Lower lobe of right lung (tissue), 2 donors: ENCODE measurements at regions not wholly inside any gene's neighbourhood (a gene's known extent, or its start where the extent isn't known, plus 50 kb on each side); places are given as distances from the start of the nearest gene placed in this dataset.

Source experiments
- ATAC-seq, 2 donors: fragments of 200-7000 bp; cut with Tn5 transposase; one replicate each; pipeline ENCODE4 v1.9.1; 2020 to 2022; ENCODE audit warnings: mild to moderate bottlenecking in 2 of 2, moderate library complexity in 2 of 2
- DNase-seq: peaks from one replicate; pipeline ENCODE4 v3.0.0-alpha.2; 2020
- H3K27ac ChIP-seq: fragments of 200-600 bp; one replicate; pipeline ENCODE4 v1.8.0; 2022
- H3K27me3 ChIP-seq: fragments of 200-600 bp; one replicate; pipeline ENCODE4 v1.8.0; 2022; ENCODE audit warnings: low read depth
- H3K36me3 ChIP-seq: fragments of 200-600 bp; one replicate; pipeline ENCODE4 v1.8.0; 2022; ENCODE audit warnings: mild to moderate bottlenecking
- H3K4me1 ChIP-seq: fragments of 200-600 bp; one replicate; pipeline ENCODE4 v1.8.0; 2022
- H3K4me3 ChIP-seq: fragments of 200-600 bp; one replicate; pipeline ENCODE4 v1.8.0; 2022; ENCODE audit warnings: mild to moderate bottlenecking
- H3K9me3 ChIP-seq: fragments of 200-600 bp; one replicate; pipeline ENCODE4 v1.8.0; 2022
- intact Hi-C: fragments of 100-400 bp; cut with DNase I; formaldehyde crosslinking; loops from one replicate; pipeline ENCODE4 v1.11.0; 2022
- TF ChIP-seq, protein P1 (sequence below): fragments of 200-600 bp; IDR thresholded peaks from one replicate; pipeline ENCODE4 v1.8.0; 2022; ENCODE audit warnings: antibody characterized with exemption, mild to moderate bottlenecking
- donor health status: DM: no; HTN: yes; CAD: no; lungs with severe emphysema.

DNA sequence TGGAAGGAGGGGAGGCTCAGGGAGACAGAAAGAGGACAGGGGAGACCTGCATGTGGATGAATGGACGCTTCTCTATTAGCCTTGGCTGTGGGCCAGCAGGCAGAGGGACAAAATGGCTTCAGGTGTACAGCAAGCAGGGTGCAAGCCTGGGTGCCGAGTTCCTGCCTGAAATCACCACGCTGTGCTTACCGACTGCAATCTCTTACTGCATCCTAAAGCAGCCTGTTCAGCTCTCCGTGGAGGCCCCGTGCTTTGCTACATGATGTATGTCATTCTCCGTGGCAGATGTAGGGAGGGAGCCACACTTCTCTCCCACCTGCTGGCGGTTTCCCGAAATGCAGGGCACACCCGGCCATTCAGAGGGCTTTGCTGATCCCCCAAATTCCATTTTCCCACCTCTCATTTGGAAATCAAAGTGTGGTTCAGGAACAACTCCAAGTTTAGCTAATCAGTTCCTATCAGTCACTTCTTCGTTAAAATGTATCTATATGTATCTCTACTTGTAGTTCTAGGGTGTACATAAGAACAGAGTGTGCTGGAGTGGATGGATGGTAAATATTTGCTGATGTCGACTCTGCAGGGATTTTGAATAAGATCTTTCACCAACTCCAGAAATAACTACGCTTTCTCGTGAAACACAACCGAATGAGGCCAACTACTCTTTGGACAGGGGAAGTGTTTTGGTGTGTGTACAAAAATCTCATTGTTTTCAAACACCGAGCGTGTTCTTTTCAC, 122.3 kb upstream of the BACE2 start:
- peak; percentile 70 to 81 for ATAC-seq
- TF ChIP-seq, protein P1, sequence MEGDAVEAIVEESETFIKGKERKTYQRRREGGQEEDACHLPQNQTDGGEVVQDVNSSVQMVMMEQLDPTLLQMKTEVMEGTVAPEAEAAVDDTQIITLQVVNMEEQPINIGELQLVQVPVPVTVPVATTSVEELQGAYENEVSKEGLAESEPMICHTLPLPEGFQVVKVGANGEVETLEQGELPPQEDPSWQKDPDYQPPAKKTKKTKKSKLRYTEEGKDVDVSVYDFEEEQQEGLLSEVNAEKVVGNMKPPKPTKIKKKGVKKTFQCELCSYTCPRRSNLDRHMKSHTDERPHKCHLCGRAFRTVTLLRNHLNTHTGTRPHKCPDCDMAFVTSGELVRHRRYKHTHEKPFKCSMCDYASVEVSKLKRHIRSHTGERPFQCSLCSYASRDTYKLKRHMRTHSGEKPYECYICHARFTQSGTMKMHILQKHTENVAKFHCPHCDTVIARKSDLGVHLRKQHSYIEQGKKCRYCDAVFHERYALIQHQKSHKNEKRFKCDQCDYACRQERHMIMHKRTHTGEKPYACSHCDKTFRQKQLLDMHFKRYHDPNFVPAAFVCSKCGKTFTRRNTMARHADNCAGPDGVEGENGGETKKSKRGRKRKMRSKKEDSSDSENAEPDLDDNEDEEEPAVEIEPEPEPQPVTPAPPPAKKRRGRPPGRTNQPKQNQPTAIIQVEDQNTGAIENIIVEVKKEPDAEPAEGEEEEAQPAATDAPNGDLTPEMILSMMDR = peak; percentile 45
- H3K4me3 ChIP-seq = peak overlapping the region; percentile 2

DNA sequence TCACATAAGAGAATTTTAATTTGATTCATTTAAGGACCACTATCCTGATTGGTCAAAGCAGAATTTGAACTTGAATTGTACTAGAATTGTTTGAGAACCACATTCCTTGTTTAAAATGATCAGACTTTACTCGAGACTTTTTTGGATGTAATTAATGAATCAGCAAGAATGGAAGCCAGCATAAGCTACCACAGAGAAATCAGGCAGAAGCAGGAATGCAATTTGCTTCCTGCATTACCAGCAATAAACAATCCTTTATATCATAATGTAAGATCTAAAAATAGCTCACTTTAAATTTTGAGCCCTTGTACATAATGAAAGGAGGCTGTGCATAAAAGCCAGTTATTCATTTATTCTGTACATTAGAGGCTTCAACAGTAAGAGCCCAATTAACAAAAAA, 119.8 kb upstream of the BACE2 start:
- no peak overlapping the region for H3K27ac ChIP-seq
- peaks cover 6% of the 10 kb centered on the region for H3K4me1 ChIP-seq
- H3K4me3 ChIP-seq = no peak overlapping the region
- H3K36me3 ChIP-seq = no peaks in the 10 kb centered on the region
- no peak for DNase-seq
- TF ChIP-seq, protein P1 = no peak
- H3K27me3 ChIP-seq = no peaks in the 10 kb centered on the region
- no peak for ATAC-seq
- intact Hi-C loops = no loop called here
- no peaks in the 10 kb centered on the region for H3K9me3 ChIP-seq

More for the DNA sequence above, 122.3 kb upstream of the BACE2 start:
- peak; percentile 50 for DNase-seq
- Histone ChIP-seq H3K27me3 (no peaks in the 10 kb centered on the region), H3K36me3 (no peaks in the 10 kb centered on the region), H3K27ac (no peak overlapping the region), H3K9me3 (no peaks in the 10 kb centered on the region), H3K4me1 (peaks cover 6% of the 10 kb centered on the region)
- intact Hi-C loops = no loop called here

DNA sequence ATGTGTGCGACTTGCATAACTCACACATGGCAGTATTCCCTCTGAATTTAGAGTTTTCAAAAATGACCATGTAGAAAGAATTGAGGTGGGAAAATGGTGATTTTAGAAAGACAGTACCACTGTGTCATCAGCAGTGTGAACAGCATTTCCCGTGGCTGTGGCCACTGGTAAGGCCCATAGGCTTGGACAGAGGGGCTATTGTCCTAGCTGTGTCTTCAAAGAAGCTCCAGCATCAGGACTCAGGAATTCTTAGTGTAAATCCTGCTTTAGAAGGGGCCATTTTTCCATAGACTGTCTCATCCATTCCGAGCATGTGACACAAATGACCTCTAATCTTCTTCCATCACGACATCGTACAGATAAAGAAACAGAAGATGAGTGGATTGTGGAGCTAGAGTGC, 119.3 kb upstream of the BACE2 start:
- no peaks in the 10 kb centered on the region for H3K9me3 ChIP-seq
- H3K4me1 ChIP-seq = peaks cover 6% of the 10 kb centered on the region
- ATAC-seq (no peak), DNase-seq (no peak)
- intact Hi-C loops = no loop called here
- TF ChIP-seq, protein P1 = no peak
- no peak overlapping the region for H3K4me3 ChIP-seq
- H3K36me3 ChIP-seq = no peaks in the 10 kb centered on the region
- no peak overlapping the region for H3K27ac ChIP-seq
- H3K27me3 ChIP-seq = no peaks in the 10 kb centered on the region

DNA sequence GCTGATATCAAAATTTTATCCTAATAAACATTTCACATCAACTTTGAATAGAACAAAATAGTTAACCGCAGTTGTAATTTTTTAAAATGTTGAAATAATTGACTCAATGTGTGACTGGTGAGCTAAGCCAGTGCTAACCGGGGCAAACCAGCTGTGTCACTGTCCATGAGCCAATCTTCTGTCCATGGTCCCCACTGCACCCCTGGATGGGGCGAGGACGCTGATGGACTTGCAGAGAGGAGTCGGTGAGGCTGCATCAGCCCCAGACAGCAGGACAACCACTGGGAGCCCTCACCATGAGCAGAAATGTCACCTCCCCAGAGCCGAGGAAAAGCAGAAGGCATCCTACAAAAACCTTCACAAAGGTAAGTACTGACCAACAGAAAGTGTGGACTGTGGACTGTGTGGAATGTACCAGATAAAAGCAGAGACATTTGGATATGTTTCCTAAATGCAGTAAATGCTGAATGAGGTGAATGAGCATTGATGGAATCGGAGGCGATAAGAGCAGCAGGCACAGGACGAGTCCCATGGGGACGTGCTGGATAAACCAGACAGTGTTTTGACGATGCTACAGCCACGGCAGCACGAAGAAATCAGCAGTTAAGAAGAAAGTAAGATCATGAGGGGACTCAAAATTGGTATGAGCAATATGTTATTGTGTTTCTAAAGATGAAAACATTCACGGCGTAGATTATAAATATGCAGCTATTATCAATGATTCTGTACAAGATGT, 115.0 kb upstream of the BACE2 start:
- intact Hi-C loops = no loop called here
- no peak for DNase-seq

DNA sequence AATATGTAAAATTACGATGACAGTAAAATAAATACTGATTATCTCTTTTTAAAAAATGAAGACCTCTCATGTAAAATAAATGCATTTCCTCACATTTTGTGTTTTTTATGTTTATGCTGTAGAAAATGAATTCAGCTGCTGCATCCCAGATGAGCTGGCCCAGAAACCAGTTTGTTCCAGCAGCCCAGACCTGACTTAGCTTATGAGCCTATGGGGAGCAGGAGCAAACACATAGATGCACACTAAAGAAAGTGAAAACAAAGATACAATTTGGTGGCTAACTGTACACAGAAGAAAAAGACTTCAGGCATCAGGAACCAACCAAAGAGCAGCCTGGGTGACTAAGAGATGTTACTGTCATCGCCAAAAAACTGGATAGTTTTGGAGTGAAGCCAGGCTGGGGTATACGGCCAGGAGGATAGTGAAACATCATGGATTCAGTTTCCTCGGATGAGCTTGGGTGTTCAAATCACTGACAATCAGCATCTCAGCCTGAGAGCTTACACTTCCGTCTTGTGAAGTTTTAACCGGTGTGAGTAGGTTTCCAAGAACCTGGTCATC, 113.9 kb upstream of the BACE2 start:
- Histone ChIP-seq H3K4me1 (no peaks in the 10 kb centered on the region), H3K9me3 (no peaks in the 10 kb centered on the region), H3K4me3 (no peak overlapping the region), H3K27me3 (no peaks in the 10 kb centered on the region), H3K36me3 (no peaks in the 10 kb centered on the region), H3K27ac (no peak overlapping the region)
- no peak for DNase-seq
- TF ChIP-seq, protein P1 = no peak
- intact Hi-C loops = no loop called here
- no peak for ATAC-seq

More for the DNA sequence above, 115.0 kb upstream of the BACE2 start:
- TF ChIP-seq, protein P1 = no peak
- no peak overlapping the region for H3K27ac ChIP-seq
- no peaks in the 10 kb centered on the region for H3K27me3 ChIP-seq
- no peak for ATAC-seq
- H3K4me1 ChIP-seq = no peaks in the 10 kb centered on the region
- no peaks in the 10 kb centered on the region for H3K36me3 ChIP-seq
- H3K4me3 ChIP-seq = no peak overlapping the region
- no peaks in the 10 kb centered on the region for H3K9me3 ChIP-seq
